CD4-positive, CD25-positive, alpha-beta regulatory T cell (primary cell): ENCODE measurements at regions not wholly inside any gene's neighbourhood (a gene's known extent, or its start where the extent isn't known, plus 50 kb on each side); places are given as distances from the start of the nearest gene placed in this dataset.

Source experiments
- ATAC-seq, 2 donors: fragments of 150-1000 bp; cut with Tn5 transposase; one replicate each; pipeline ENCODE4 v1.10.0; 2021; ENCODE audit warnings: low read depth in 2 of 2, moderate number of reproducible peaks in 2 of 2, moderate library complexity in 1 of 2
- DNase-seq, 3 donors: peaks; one replicate each; pipeline versions ENCODE4 v3.0.0 to v3.0.0-alpha.2; 2012 to 2022; ENCODE audit warnings: mixed read lengths in 1 of 3
- H3K27ac ChIP-seq: one replicate; pipeline ENCODE4 v1.7.0; 2013; ENCODE audit warnings: mild to moderate bottlenecking, low read length; ENCODE audit not compliant: insufficient read depth, poor library complexity, severe bottlenecking
- H3K27me3 ChIP-seq: one replicate; pipeline ENCODE4 v1.7.0; 2013; ENCODE audit warnings: low read length; ENCODE audit not compliant: control insufficient read depth, insufficient read depth
- H3K36me3 ChIP-seq: one replicate; pipeline ENCODE4 v1.7.0; 2013; ENCODE audit warnings: mild to moderate bottlenecking, low read length, moderate library complexity; ENCODE audit not compliant: control insufficient read depth, insufficient read depth
- H3K4me1 ChIP-seq: 2 replicates; pipeline ENCODE4 v1.7.0; 2013; ENCODE audit warnings: mild to moderate bottlenecking, low read length; ENCODE audit not compliant: insufficient read depth, control insufficient read depth, poor library complexity, severe bottlenecking
- H3K4me3 ChIP-seq: one replicate; pipeline ENCODE4 v1.7.0; 2013; ENCODE audit warnings: low read depth, mild to moderate bottlenecking, low read length, moderate library complexity
- H3K9me3 ChIP-seq, 2 experiments: 1 replicate in 1 of 2; 2 replicates in 1 of 2; pipeline ENCODE4 v1.7.0; 2013; ENCODE audit warnings: low read length in 2 of 2, mild to moderate bottlenecking in 1 of 2, moderate library complexity in 1 of 2; ENCODE audit not compliant: control insufficient read depth in 2 of 2
- H3K27ac Mint-ChIP-seq, 3 donors: one replicate each; pipeline ENCODE4 v1.8.0; 2020 to 2022; ENCODE audit warnings: mild to moderate bottlenecking in 3 of 3, mixed read lengths in 3 of 3, moderate library complexity in 2 of 3
- H3K27me3 Mint-ChIP-seq: one replicate; pipeline ENCODE4 v1.8.0; 2022; ENCODE audit warnings: mild to moderate bottlenecking, mixed read lengths
- H3K36me3 Mint-ChIP-seq: one replicate; pipeline ENCODE4 v1.8.0; 2020; ENCODE audit warnings: mixed read lengths
- H3K4me1 Mint-ChIP-seq, 4 donors: one replicate each; pipeline ENCODE4 v1.8.0; 2020 to 2022; ENCODE audit warnings: mixed read lengths in 4 of 4, mild to moderate bottlenecking in 1 of 4
- H3K4me3 Mint-ChIP-seq, 4 donors: one replicate each; pipeline ENCODE4 v1.8.0; 2020 to 2022; ENCODE audit warnings: mild to moderate bottlenecking in 4 of 4, mixed read lengths in 4 of 4, moderate library complexity in 3 of 4
- H3K9me3 Mint-ChIP-seq, 7 donors: one replicate each; pipeline ENCODE4 v1.8.0; 2020 to 2022; ENCODE audit warnings: mixed read lengths in 7 of 7, mild to moderate bottlenecking in 3 of 7, moderate library complexity in 2 of 7

- Mint-ChIP-seq H3K4me1 (no peaks in the 10 kb centered on the region), H3K4me3 (no peak overlapping the region), H3K36me3 (no peaks in the 10 kb centered on the region), H3K27me3 (peaks cover 5% of the 10 kb centered on the region), H3K9me3 (peaks cover 0 to 2% (median 0%) of the 10 kb centered on the region in 7 donors), H3K27ac (no peak overlapping the region)
- Histone ChIP-seq H3K36me3 (no peaks in the 10 kb centered on the region), H3K9me3 (no peaks in the 10 kb centered on the region), H3K4me1 (no peaks in the 10 kb centered on the region), H3K27ac (no peak overlapping the region), H3K27me3 (peaks cover 5% of the 10 kb centered on the region), H3K4me3 (no peak overlapping the region)
- no peak for DNase-seq
- ATAC-seq = no peak
Measured at GRCh38 chr2:158049129-158049855, 52.4 kb upstream of the UPP2 start.

GRCh38 chr2:158048327-158048726 is 53.3 kb upstream of the UPP2 start:
- Mint-ChIP-seq H3K36me3 (no peaks in the 10 kb centered on the region), H3K4me1 (no peaks in the 10 kb centered on the region), H3K27ac (no peak overlapping the region), H3K9me3 (peaks cover 0 to 2% (median 0%) of the 10 kb centered on the region in 7 donors), H3K4me3 (no peak overlapping the region), H3K27me3 (peaks cover 8% of the 10 kb centered on the region)
- peaks cover 11% of the 10 kb centered on the region for H3K27me3 ChIP-seq
- no peaks in the 10 kb centered on the region for H3K4me1 ChIP-seq
- H3K27ac ChIP-seq = no peak overlapping the region
- H3K36me3 ChIP-seq = no peaks in the 10 kb centered on the region
- no peak overlapping the region for H3K4me3 ChIP-seq
- H3K9me3 ChIP-seq = no peaks in the 10 kb centered on the region
- no peak for ATAC-seq
- no peak for DNase-seq

- no peak for ATAC-seq
- H3K4me1 Mint-ChIP-seq = no peaks in the 10 kb centered on the region
- Histone ChIP-seq H3K27ac (no peak overlapping the region), H3K9me3 (no peaks in the 10 kb centered on the region), H3K4me1 (no peaks in the 10 kb centered on the region), H3K4me3 (no peak overlapping the region), H3K36me3 (no peaks in the 10 kb centered on the region), H3K27me3 (peaks cover 8% of the 10 kb centered on the region)
- H3K27ac Mint-ChIP-seq = no peak overlapping the region
- DNase-seq = no peak
- peaks cover 0 to 2% (median 0%) of the 10 kb centered on the region in 7 donors for H3K9me3 Mint-ChIP-seq
- no peak overlapping the region for H3K4me3 Mint-ChIP-seq
- H3K36me3 Mint-ChIP-seq = no peaks in the 10 kb centered on the region
- H3K27me3 Mint-ChIP-seq = peaks cover 14% of the 10 kb centered on the region
Measured at GRCh38 chr2:158047156-158047611, 54.5 kb upstream of the UPP2 start.

- Mint-ChIP-seq H3K36me3 (no peaks in the 10 kb centered on the region), H3K4me1 (no peaks in the 10 kb centered on the region), H3K9me3 (peaks cover 0 to 2% (median 0%) of the 10 kb centered on the region in 7 donors), H3K27ac (no peak overlapping the region), H3K4me3 (no peak overlapping the region), H3K27me3 (peaks cover 14% of the 10 kb centered on the region)
- ATAC-seq = no peak
- Histone ChIP-seq H3K4me3 (no peak overlapping the region), H3K36me3 (no peaks in the 10 kb centered on the region), H3K9me3 (no peaks in the 10 kb centered on the region), H3K27me3 (peaks cover 8% of the 10 kb centered on the region), H3K27ac (no peak overlapping the region), H3K4me1 (no peaks in the 10 kb centered on the region)
- DNase-seq = no peak
Measured at GRCh38 chr2:158046121-158046880, 55.4 kb upstream of the UPP2 start.

- no peaks in the 10 kb centered on the region for H3K36me3 Mint-ChIP-seq
- H3K4me1 ChIP-seq = no peaks in the 10 kb centered on the region
- ATAC-seq = no peak
- peaks cover 0 to 2% (median 0%) of the 10 kb centered on the region in 7 donors for H3K9me3 Mint-ChIP-seq
- H3K27me3 Mint-ChIP-seq = peaks cover 14% of the 10 kb centered on the region
- H3K4me3 ChIP-seq = no peak overlapping the region
- H3K36me3 ChIP-seq = no peaks in the 10 kb centered on the region
- H3K27ac Mint-ChIP-seq = peak overlapping the region in 1 of 3 donors; percentile 4
- no peaks in the 10 kb centered on the region for H3K9me3 ChIP-seq
- DNase-seq = no peak
- H3K4me3 Mint-ChIP-seq = no peak overlapping the region
- no peak overlapping the region for H3K27ac ChIP-seq
- H3K4me1 Mint-ChIP-seq = no peaks in the 10 kb centered on the region
- peaks cover 8% of the 10 kb centered on the region for H3K27me3 ChIP-seq
Measured at GRCh38 chr2:158045362-158045761, 56.3 kb upstream of the UPP2 start.

GRCh38 chr2:158043181-158043948 is 58.3 kb upstream of the UPP2 start:
- no peaks in the 10 kb centered on the region for H3K4me1 ChIP-seq
- no peak overlapping the region for H3K4me3 ChIP-seq
- H3K36me3 Mint-ChIP-seq = no peaks in the 10 kb centered on the region
- no peak overlapping the region for H3K27ac Mint-ChIP-seq
- no peaks in the 10 kb centered on the region for H3K9me3 ChIP-seq
- H3K27me3 Mint-ChIP-seq = peaks cover 25% of the 10 kb centered on the region
- no peak overlapping the region for H3K4me3 Mint-ChIP-seq
- no peak overlapping the region for H3K27ac ChIP-seq
- ATAC-seq (no peak), DNase-seq (no peak)
- H3K4me1 Mint-ChIP-seq = no peaks in the 10 kb centered on the region
- H3K9me3 Mint-ChIP-seq = peaks cover 0 to 2% (median 0%) of the 10 kb centered on the region in 7 donors
- H3K36me3 ChIP-seq = no peaks in the 10 kb centered on the region
- peaks cover 8% of the 10 kb centered on the region for H3K27me3 ChIP-seq

GRCh38 chr2:158042666-158043065 is 59.0 kb upstream of the UPP2 start:
- Histone ChIP-seq H3K4me1 (no peaks in the 10 kb centered on the region), H3K9me3 (no peaks in the 10 kb centered on the region), H3K4me3 (no peak overlapping the region), H3K36me3 (no peaks in the 10 kb centered on the region), H3K27me3 (peaks cover 8% of the 10 kb centered on the region), H3K27ac (no peak overlapping the region)
- Mint-ChIP-seq H3K27me3 (peaks cover 32% of the 10 kb centered on the region), H3K4me1 (no peaks in the 10 kb centered on the region), H3K27ac (no peak overlapping the region), H3K9me3 (peaks cover 0 to 2% (median 0%) of the 10 kb centered on the region in 7 donors), H3K36me3 (no peaks in the 10 kb centered on the region), H3K4me3 (no peak overlapping the region)
- ATAC-seq (no peak), DNase-seq (peak in 1 of 3 donors; percentile 5)
